ENCODE measurements at regions not wholly inside any gene's neighbourhood (a gene's known extent, or its start where the extent isn't known, plus 50 kb on each side); places are given as distances from the start of the nearest gene placed in this dataset.

DNA sequence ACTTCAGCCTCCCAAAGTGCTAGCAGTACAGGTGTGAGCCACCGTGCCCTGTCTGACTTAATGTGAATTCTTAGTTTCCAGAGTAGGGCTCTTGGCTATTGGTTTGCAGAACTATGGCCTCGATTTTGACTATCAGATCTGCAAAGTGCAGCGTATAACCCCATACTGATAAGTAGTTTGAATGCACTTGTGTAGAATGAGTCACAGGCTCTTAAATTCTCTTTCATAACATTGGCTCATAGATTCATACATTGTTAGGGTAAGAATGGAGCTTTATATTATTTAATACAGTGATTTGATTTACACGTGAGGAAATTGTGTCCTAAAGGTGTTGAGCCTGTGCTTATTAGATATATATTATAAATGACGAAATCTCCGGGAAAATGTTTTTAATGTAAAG lies 109.9 kb downstream of the ZPLD1 start:
- WGBS (ENCODE audit: insufficient coverage, insufficient replicate concordance, low lambda C conversion rate, missing lambda C conversion rate) = 54% methylated on average over 6 of the region's 6 CpGs
- POLR2A ChIA-PET = no interaction called here
- no peak for FAIRE-seq
- no peak for TF ChIP-seq BRCA1 (IDR thresholded peaks at IDR 0.05; ENCODE audit: low read depth, low read length)
- TF ChIP-seq, protein P1, sequence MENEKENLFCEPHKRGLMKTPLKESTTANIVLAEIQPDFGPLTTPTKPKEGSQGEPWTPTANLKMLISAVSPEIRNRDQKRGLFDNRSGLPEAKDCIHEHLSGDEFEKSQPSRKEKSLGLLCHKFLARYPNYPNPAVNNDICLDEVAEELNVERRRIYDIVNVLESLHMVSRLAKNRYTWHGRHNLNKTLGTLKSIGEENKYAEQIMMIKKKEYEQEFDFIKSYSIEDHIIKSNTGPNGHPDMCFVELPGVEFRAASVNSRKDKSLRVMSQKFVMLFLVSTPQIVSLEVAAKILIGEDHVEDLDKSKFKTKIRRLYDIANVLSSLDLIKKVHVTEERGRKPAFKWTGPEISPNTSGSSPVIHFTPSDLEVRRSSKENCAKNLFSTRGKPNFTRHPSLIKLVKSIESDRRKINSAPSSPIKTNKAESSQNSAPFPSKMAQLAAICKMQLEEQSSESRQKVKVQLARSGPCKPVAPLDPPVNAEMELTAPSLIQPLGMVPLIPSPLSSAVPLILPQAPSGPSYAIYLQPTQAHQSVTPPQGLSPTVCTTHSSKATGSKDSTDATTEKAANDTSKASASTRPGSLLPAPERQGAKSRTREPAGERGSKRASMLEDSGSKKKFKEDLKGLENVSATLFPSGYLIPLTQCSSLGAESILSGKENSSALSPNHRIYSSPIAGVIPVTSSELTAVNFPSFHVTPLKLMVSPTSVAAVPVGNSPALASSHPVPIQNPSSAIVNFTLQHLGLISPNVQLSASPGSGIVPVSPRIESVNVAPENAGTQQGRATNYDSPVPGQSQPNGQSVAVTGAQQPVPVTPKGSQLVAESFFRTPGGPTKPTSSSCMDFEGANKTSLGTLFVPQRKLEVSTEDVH (IDR thresholded peaks at IDR 0.05; ENCODE audit: low read depth, partially characterized antibody) = no peak
- no peak for TF ChIP-seq ZZZ3 (IDR thresholded peaks at IDR 0.05; ENCODE audit: control insufficient read depth, insufficient read length, low read depth)
- no peak for TF ChIP-seq STAT1 (conservative IDR thresholded peaks at IDR 0.05)
- TF ChIP-seq, protein P2, sequence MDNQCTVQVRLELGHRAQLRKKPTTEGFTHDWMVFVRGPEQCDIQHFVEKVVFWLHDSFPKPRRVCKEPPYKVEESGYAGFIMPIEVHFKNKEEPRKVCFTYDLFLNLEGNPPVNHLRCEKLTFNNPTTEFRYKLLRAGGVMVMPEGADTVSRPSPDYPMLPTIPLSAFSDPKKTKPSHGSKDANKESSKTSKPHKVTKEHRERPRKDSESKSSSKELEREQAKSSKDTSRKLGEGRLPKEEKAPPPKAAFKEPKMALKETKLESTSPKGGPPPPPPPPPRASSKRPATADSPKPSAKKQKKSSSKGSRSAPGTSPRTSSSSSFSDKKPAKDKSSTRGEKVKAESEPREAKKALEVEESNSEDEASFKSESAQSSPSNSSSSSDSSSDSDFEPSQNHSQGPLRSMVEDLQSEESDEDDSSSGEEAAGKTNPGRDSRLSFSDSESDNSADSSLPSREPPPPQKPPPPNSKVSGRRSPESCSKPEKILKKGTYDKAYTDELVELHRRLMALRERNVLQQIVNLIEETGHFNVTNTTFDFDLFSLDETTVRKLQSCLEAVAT (IDR thresholded peaks at IDR 0.05) = no peak
- TF ChIP-seq ESRRA (IDR thresholded peaks at IDR 0.05; ENCODE audit: low read length) = no peak
- no peak for TF ChIP-seq CEBPB (IDR thresholded peaks at IDR 0.05; ENCODE audit: borderline replicate concordance in 1 of 2, low read depth in 2 of 2, low read length in 2 of 2)
- TF ChIP-seq, protein P3, sequence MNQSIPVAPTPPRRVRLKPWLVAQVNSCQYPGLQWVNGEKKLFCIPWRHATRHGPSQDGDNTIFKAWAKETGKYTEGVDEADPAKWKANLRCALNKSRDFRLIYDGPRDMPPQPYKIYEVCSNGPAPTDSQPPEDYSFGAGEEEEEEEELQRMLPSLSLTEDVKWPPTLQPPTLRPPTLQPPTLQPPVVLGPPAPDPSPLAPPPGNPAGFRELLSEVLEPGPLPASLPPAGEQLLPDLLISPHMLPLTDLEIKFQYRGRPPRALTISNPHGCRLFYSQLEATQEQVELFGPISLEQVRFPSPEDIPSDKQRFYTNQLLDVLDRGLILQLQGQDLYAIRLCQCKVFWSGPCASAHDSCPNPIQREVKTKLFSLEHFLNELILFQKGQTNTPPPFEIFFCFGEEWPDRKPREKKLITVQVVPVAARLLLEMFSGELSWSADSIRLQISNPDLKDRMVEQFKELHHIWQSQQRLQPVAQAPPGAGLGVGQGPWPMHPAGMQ (IDR thresholded peaks at IDR 0.05; ENCODE audit: borderline replicate concordance) = no peak
- no peak for TF ChIP-seq RBBP5 (conservative IDR thresholded peaks at IDR 0.05)
- no peak for TF ChIP-seq MXI1 (IDR thresholded peaks at IDR 0.05; ENCODE audit: low read depth, low read length)
- TF ChIP-seq, protein P4, sequence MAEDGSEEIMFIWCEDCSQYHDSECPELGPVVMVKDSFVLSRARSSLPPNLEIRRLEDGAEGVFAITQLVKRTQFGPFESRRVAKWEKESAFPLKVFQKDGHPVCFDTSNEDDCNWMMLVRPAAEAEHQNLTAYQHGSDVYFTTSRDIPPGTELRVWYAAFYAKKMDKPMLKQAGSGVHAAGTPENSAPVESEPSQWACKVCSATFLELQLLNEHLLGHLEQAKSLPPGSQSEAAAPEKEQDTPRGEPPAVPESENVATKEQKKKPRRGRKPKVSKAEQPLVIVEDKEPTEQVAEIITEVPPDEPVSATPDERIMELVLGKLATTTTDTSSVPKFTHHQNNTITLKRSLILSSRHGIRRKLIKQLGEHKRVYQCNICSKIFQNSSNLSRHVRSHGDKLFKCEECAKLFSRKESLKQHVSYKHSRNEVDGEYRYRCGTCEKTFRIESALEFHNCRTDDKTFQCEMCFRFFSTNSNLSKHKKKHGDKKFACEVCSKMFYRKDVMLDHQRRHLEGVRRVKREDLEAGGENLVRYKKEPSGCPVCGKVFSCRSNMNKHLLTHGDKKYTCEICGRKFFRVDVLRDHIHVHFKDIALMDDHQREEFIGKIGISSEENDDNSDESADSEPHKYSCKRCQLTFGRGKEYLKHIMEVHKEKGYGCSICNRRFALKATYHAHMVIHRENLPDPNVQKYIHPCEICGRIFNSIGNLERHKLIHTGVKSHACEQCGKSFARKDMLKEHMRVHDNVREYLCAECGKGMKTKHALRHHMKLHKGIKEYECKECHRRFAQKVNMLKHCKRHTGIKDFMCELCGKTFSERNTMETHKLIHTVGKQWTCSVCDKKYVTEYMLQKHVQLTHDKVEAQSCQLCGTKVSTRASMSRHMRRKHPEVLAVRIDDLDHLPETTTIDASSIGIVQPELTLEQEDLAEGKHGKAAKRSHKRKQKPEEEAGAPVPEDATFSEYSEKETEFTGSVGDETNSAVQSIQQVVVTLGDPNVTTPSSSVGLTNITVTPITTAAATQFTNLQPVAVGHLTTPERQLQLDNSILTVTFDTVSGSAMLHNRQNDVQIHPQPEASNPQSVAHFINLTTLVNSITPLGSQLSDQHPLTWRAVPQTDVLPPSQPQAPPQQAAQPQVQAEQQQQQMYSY (CRISPR knock-in tag; IDR thresholded peaks at IDR 0.05) = no peak
- TF ChIP-seq GABPA (IDR thresholded peaks at IDR 0.05; ENCODE audit: low read depth) = no peak
- TF ChIP-seq, protein P5, sequence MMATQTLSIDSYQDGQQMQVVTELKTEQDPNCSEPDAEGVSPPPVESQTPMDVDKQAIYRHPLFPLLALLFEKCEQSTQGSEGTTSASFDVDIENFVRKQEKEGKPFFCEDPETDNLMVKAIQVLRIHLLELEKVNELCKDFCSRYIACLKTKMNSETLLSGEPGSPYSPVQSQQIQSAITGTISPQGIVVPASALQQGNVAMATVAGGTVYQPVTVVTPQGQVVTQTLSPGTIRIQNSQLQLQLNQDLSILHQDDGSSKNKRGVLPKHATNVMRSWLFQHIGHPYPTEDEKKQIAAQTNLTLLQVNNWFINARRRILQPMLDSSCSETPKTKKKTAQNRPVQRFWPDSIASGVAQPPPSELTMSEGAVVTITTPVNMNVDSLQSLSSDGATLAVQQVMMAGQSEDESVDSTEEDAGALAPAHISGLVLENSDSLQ (IDR thresholded peaks at IDR 0.05) = no peak
- TF ChIP-seq RAD21 (IDR thresholded peaks at IDR 0.05; ENCODE audit: insufficient read depth, low read depth, low read length) = no peak

More for the DNA sequence above, 109.9 kb downstream of the ZPLD1 start:
- H3K79me2 ChIP-seq (ENCODE audit: control insufficient read depth, insufficient read depth, low read length) = no peaks in the 10 kb centered on the region
- ChIA-PET RAD21 (ENCODE audit: unreplicated experiment) (interaction anchor here (1.2 kb wide), 1 partner anchor 316 kb away, joined by 3 read pairs; no protein-coding TSS in a partner anchor), CTCF (interaction anchor here (0.6 kb wide), 1 partner anchor 8 kb away, joined by 3 read pairs; no protein-coding TSS in a partner anchor), SMC1A (ENCODE audit: uncharacterized antibody, unreplicated experiment) (no interaction called here)
- DNase-seq (ENCODE audit: low read depth, low spot score) (no peak), ATAC-seq (no peak)
- H3K9me3 ChIP-seq (replicated peaks; ENCODE audit: control insufficient read depth, insufficient read depth, low read length) = no peaks in the 10 kb centered on the region
- no peaks in the 10 kb centered on the region for H4K20me1 ChIP-seq (ENCODE audit: control insufficient read depth, insufficient read depth)
- H3K4me3 ChIP-seq = no peak overlapping the region
- no peak overlapping the region for H2AFZ ChIP-seq (ENCODE audit: control insufficient read depth, low read depth, low read length)
- in situ Hi-C loops (cut with MboI) = no loop called here
- H3K36me3 ChIP-seq (ENCODE audit: control insufficient read depth in 2 of 2, insufficient read depth in 2 of 2, low read length in 1 of 2) = no peaks in the 10 kb centered on the region
- H3K27me3 ChIP-seq (replicated peaks in 1 of 2; ENCODE audit: control insufficient read depth in 2 of 2, insufficient read depth in 2 of 2, low read length in 1 of 2) = peaks cover 0 to 4% of the 10 kb centered on the region in 2 experiments; a peak in 1 of 4 replicates
- H3K4me2 ChIP-seq (ENCODE audit: control insufficient read depth, insufficient read depth) = no peak overlapping the region
- no peak overlapping the region for H3K27ac ChIP-seq (ENCODE audit: control insufficient read depth, insufficient read depth)
- no TSS peak for BruUV-seq (replicated peaks)
- intact Hi-C loops (cut with micrococcal nuclease; ENCODE audit: unreplicated experiment) = no loop called here
- no peak overlapping the region for H3K9ac ChIP-seq (ENCODE audit: control insufficient read depth, insufficient read depth, low read length)
- H3K4me1 ChIP-seq (ENCODE audit: control insufficient read depth, insufficient read depth, low read length) = no peaks in the 10 kb centered on the region
